Cardiac muscle cell (in vitro differentiated cells and primary cell): ENCODE measurements at regions not wholly inside any gene's neighbourhood (a gene's known extent, or its start where the extent isn't known, plus 50 kb on each side); places are given as distances from the start of the nearest gene placed in this dataset.

Experiments used
- DNase-seq, 2 donors: peaks; one replicate each; pipeline versions ENCODE4 v3.0.0 to v3.0.0-alpha.2; 2010 to 2017; ENCODE audit warnings: low read depth in 1 of 2, low spot score in 1 of 2
- H3K27ac ChIP-seq: fragments of 200-600 bp; sonication (generic); 2 replicates; pipeline ENCODE4 v1.5.1; 2016
- H3K27me3 ChIP-seq: fragments of 200-600 bp; sonication (generic); 2 replicates; pipeline ENCODE4 v1.6.0; 2016; ENCODE audit warnings: control low read depth
- H3K36me3 ChIP-seq: fragments of 200-600 bp; sonication (generic); 2 replicates; pipeline ENCODE4 v1.5.1; 2016; ENCODE audit warnings: control low read depth
- H3K4me1 ChIP-seq: fragments of 200-600 bp; sonication (generic); 2 replicates; pipeline ENCODE4 v1.8.1; 2017; ENCODE audit warnings: low read depth, mild to moderate bottlenecking, mixed run types
- H3K4me3 ChIP-seq: fragments of 200-600 bp; sonication (generic); 2 replicates; pipeline ENCODE4 v1.5.1; 2016; ENCODE audit warnings: mild to moderate bottlenecking
- H3K9me3 ChIP-seq: fragments of 200-600 bp; sonication (generic); 2 replicates; pipeline ENCODE4 v1.5.1; 2017; ENCODE audit warnings: low read depth, mild to moderate bottlenecking, control low read depth
- CTCF ChIP-seq: IDR thresholded peaks from 2 replicates; pipeline ENCODE4 v1.5.1; 2012; ENCODE audit warnings: low read depth, mild to moderate bottlenecking, low read length

- Histone ChIP-seq H3K27ac (no peak overlapping the region), H3K27me3 (no peaks in the 10 kb centered on the region), H3K36me3 (no peaks in the 10 kb centered on the region), H3K4me1 (no peaks in the 10 kb centered on the region), H3K9me3 (no peaks in the 10 kb centered on the region), H3K4me3 (no peak overlapping the region)
- no peak for DNase-seq
- no peak for TF ChIP-seq CTCF
Observed at GRCh38 chr3:159127021-159127392, 325.2 kb downstream of the MFSD1 start.

DNA sequence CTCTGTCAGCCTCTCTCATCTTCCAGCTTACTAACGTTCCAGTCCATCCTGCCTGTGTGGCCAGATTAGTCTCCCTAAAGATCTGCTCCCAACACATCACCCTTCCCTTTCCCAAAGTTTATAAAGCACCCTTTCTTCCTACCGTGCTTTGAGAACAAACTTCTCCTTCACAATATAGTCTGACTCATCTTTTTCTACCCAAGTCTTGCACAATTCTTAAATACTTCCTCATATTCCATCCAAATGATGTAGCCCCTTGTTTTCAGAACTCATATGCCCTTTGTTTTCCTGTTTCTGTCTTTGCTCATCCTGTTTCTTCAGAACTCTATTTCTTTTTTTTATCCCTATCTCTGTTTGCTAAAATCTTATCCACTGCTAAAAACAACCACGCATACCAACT lies 326.8 kb downstream of the MFSD1 start:
- no peak overlapping the region for H3K4me3 ChIP-seq
- TF ChIP-seq CTCF, result no peak
- no peak overlapping the region for H3K27ac ChIP-seq
- no peaks in the 10 kb centered on the region for H3K9me3 ChIP-seq
- no peaks in the 10 kb centered on the region for H3K36me3 ChIP-seq
- H3K4me1 ChIP-seq, result no peaks in the 10 kb centered on the region
- no peaks in the 10 kb centered on the region for H3K27me3 ChIP-seq
- DNase-seq, result peak in 1 of 2 donors; percentile 65

DNA sequence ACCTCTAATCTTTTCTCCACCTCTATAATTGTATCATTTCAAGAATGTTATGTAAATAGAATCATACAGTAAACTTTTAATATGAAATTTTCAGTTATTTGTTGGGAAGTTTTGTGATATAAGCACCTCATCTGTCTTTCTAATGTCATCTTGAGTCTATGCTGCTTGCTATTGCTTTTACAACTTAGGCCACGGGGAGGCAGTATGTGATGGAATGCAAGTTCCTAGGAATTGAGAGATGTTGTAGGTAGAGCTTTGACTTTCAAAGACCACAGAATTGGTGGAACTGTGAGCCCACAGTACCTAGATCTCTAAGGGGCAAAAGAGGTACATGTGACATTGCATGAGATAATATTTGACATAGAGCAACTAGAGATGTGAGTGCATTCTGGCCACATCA lies 328.3 kb downstream of the MFSD1 start:
- H3K36me3 ChIP-seq, result no peaks in the 10 kb centered on the region
- no peaks in the 10 kb centered on the region for H3K9me3 ChIP-seq
- no peak overlapping the region for H3K27ac ChIP-seq
- H3K27me3 ChIP-seq, result no peaks in the 10 kb centered on the region
- TF ChIP-seq CTCF, result peak; percentile 12
- DNase-seq, result peak in 1 of 2 donors; percentile 3
- H3K4me1 ChIP-seq, result no peaks in the 10 kb centered on the region
- no peak overlapping the region for H3K4me3 ChIP-seq

DNA sequence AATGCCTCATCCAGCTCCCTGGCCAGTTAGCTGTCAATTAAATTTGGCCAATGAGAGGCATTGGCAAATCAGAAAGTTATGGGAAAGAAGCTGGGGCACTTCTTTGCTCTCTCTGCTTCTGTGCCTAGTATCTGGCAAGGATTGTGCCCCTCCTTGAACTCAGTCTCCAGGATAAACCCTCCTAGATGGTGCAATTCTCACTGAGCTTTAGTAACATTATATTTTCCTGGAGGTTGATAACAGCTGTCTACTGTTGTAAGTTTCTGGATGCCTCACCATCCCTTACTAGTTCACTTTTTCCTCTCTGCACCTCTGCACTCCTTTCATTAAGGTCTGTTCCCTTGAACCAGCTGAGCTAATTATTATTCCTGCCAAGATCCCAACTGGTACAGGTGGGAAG lies 329.5 kb downstream of the MFSD1 start:
- no peaks in the 10 kb centered on the region for H3K36me3 ChIP-seq
- no peaks in the 10 kb centered on the region for H3K27me3 ChIP-seq
- no peak overlapping the region for H3K4me3 ChIP-seq
- H3K9me3 ChIP-seq, result no peaks in the 10 kb centered on the region
- no peak overlapping the region for H3K27ac ChIP-seq
- no peak for TF ChIP-seq CTCF
- DNase-seq, result peak in 1 of 2 donors; percentile 7
- H3K4me1 ChIP-seq, result no peaks in the 10 kb centered on the region

GRCh38 chr3:159137949-159138348 lies 336.1 kb downstream of the MFSD1 start:
- Histone ChIP-seq H3K4me1 (no peaks in the 10 kb centered on the region), H3K4me3 (no peak overlapping the region), H3K9me3 (no peaks in the 10 kb centered on the region), H3K36me3 (no peaks in the 10 kb centered on the region), H3K27me3 (no peaks in the 10 kb centered on the region), H3K27ac (no peak overlapping the region)
- TF ChIP-seq CTCF, result no peak
- no peak for DNase-seq

- Histone ChIP-seq H3K27me3 (no peaks in the 10 kb centered on the region), H3K36me3 (no peaks in the 10 kb centered on the region)
- no peak for TF ChIP-seq CTCF
Observed at GRCh38 chr3:159139326-159139725, 337.5 kb downstream of the MFSD1 start.

More at GRCh38 chr3:159139326-159139725, 337.5 kb downstream of the MFSD1 start:
- H3K4me3 ChIP-seq, result no peak overlapping the region
- H3K9me3 ChIP-seq, result no peaks in the 10 kb centered on the region
- no peak overlapping the region for H3K27ac ChIP-seq
- no peaks in the 10 kb centered on the region for H3K4me1 ChIP-seq
- no peak for DNase-seq
